Lung microvascular endothelial cell (primary cell): ENCODE measurements at regions not wholly inside any gene's neighbourhood (a gene's known extent, or its start where the extent isn't known, plus 50 kb on each side); places are given as distances from the start of the nearest gene placed in this dataset.
"Not testable (repeated sequence)": the region's sequence is repeated elsewhere in the genome, so short reads cannot be mapped to it uniquely, and the experiment has no call there.

ENCODE experiments used
- DNase-seq, 2 donors: peaks; one replicate each; pipeline versions ENCODE4 v3.0.0 to v3.0.0-alpha.2; 2010; ENCODE audit warnings: low read depth in 2 of 2

GRCh38 chr3:72069543-72069942 lies 284.6 kb upstream of the PROK2 start:
- no peak for DNase-seq

- no peak for DNase-seq
These were observed 283.7 kb upstream of the PROK2 start for GRCh38 chr3:72068621-72069020.

- DNase-seq: no peak
These were observed 282.8 kb upstream of the PROK2 start for GRCh38 chr3:72067721-72068120.

- DNase-seq: no peak
These were observed 281.1 kb upstream of the PROK2 start for GRCh38 chr3:72065872-72066641.

- no peak for DNase-seq
These were observed 280.3 kb upstream of the PROK2 start for GRCh38 chr3:72065236-72065635.

GRCh38 chr3:72064727-72065126 lies 279.8 kb upstream of the PROK2 start:
- not testable (repeated sequence) for DNase-seq

GRCh38 chr3:72062017-72062416 lies 277.1 kb upstream of the PROK2 start:
- DNase-seq: no peak

- no peak for DNase-seq
These were observed 275.6 kb upstream of the PROK2 start for GRCh38 chr3:72060447-72061034.

- no peak for DNase-seq
These were observed 273.6 kb upstream of the PROK2 start for GRCh38 chr3:72058493-72059081.

- DNase-seq: no peak
These were observed 270.5 kb upstream of the PROK2 start for GRCh38 chr3:72055436-72055835.

GRCh38 chr3:72054976-72055375 lies 270.0 kb upstream of the PROK2 start:
- DNase-seq: no peak

- no peak for DNase-seq
These were observed 268.0 kb upstream of the PROK2 start for GRCh38 chr3:72052841-72053409.

GRCh38 chr3:72050771-72051170 lies 265.8 kb upstream of the PROK2 start:
- no peak for DNase-seq

GRCh38 chr3:72050048-72050632 lies 265.2 kb upstream of the PROK2 start:
- no peak for DNase-seq

GRCh38 chr3:72049300-72049699 lies 264.4 kb upstream of the PROK2 start:
- no peak for DNase-seq

GRCh38 chr3:72048873-72049272 lies 263.9 kb upstream of the PROK2 start:
- DNase-seq: peak in 1 of 2 donors; percentile 31

- DNase-seq: no peak
These were observed 262.4 kb upstream of the PROK2 start for GRCh38 chr3:72047221-72047871.

- DNase-seq: peak in 1 of 2 donors; percentile 35
These were observed 259.4 kb upstream of the PROK2 start for GRCh38 chr3:72044231-72044855.

GRCh38 chr3:72043204-72044133 lies 258.5 kb upstream of the PROK2 start:
- DNase-seq: no peak
